HG02885 (cell line): ENCODE measurements at regions not wholly inside any gene's neighbourhood (a gene's known extent, or its start where the extent isn't known, plus 50 kb on each side); places are given as distances from the start of the nearest gene placed in this dataset.
A peak's percentile ranks its signal among the peaks of the same experiment; 100 is the strongest.

Experiments used
- ATAC-seq: cut with Tn5 transposase; IDR thresholded peaks from one replicate; pipeline ENCODE4 v1.9.1; 2021; ENCODE audit warnings: mild to moderate bottlenecking; ENCODE audit not compliant: unreplicated experiment, poor library complexity

- no peak for ATAC-seq
Measured at GRCh38 chrX:13911586-13911985, 94.7 kb upstream of the GPM6B start.

DNA sequence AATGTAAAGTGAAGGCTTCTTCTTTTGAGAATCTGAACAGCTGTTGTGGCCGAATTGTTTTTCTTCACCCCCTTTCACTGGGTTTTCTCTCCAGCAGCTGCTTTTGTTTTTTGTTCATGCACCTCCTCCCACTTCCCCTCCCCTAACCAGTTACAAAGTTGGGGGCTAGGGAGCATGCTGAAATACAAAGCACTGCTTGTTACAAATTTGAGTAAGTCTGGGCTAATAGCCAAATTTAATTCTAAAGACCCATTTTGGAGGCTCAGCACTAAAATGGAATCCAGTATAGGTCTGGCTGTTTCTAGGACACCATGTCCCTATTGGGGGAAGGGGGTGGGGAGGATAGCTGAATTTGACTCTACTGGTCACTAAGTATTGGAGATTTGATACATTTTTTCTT, 89.2 kb upstream of the GPM6B start:
- ATAC-seq: no peak

- ATAC-seq: no peak
Measured at GRCh38 chrX:13903405-13903804, 86.5 kb upstream of the GPM6B start.

DNA sequence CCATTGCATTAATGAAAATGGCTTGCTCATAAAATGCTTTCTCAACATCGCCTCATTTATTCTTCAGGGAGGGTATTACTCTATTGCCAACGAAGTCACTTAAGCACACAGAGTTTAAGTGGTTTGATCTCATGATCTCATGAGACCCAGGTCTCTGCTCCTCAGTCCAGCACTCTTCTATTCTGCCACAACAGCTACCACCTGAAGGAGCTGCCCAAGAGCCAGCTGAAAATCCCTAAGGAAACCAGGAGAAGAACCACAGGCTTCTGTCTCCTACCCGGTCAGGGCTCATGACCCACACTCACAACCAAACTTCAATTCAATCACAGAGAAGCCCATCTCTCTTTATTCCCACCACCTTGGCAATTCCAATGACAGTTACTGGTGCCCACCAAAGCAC, 85.5 kb upstream of the GPM6B start:
- ATAC-seq: no peak

GRCh38 chrX:13901354-13901753, 84.5 kb upstream of the GPM6B start:
- ATAC-seq: no peak

DNA sequence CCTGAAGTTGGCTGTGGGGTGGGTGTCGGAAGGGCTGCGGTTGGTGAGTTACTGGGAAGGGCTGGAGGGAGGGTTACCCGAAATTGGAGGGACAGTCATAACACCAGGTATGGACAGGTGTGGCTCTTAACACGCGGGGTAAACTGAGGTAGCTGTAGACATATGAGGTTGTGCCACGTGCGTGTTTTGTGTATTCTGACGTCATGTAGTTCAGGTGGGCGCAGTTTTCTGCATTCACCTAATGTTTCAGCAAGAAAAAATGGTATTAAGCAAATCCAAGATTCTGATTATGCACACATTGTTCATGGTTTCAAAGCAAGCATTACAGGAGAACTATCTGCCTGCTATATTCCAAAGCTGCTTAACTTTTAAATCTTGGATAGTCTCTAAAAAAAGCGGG, 83.5 kb upstream of the GPM6B start:
- no peak for ATAC-seq

DNA sequence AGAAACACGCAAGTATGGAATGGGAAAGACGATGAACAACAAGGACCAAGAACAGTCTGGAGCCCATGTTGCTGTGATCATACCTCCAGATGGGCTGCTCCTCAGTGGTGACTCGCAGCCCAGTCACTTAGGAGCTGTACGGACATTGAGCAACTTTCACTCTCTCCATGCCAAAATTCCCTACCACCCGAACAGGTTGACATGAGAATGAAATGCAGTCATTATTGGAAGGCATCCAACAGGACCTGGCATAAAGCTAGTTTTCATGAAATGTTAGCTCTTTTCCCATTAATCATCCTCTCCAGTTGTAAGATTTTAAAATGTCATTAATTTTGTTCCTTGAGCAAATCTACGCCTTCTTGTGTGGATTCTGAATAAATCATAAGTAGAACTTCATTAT, 82.7 kb upstream of the GPM6B start:
- no peak for ATAC-seq

GRCh38 chrX:13898603-13899002, 81.7 kb upstream of the GPM6B start:
- ATAC-seq: no peak

- ATAC-seq: peak; percentile 78
Measured at GRCh38 chrX:13898083-13898482, 81.2 kb upstream of the GPM6B start.

DNA sequence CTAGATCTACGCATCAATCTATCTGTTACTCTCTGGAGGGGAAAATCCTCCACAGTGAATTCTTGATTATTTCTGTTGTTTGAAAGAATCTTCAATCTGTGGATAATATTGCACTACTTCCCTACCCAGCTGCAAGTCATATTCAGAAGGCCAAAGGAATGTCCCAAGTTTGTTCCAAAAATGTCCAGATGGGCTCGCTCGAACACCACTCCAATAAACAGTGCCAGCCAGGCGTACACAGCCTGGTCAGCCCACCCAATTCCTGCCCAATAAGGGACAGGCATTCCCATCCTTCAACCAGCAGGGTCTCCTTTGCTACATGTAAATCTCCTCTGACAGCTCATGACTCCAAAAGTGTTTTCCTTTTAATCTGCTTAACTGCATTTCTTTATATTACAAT, 80.7 kb upstream of the GPM6B start:
- ATAC-seq: no peak

GRCh38 chrX:13894888-13895565, 78.1 kb upstream of the GPM6B start:
- no peak for ATAC-seq

- ATAC-seq: no peak
Measured at GRCh38 chrX:13893826-13894225, 76.9 kb upstream of the GPM6B start.

GRCh38 chrX:13892856-13893255, 76.0 kb upstream of the GPM6B start:
- ATAC-seq: no peak

DNA sequence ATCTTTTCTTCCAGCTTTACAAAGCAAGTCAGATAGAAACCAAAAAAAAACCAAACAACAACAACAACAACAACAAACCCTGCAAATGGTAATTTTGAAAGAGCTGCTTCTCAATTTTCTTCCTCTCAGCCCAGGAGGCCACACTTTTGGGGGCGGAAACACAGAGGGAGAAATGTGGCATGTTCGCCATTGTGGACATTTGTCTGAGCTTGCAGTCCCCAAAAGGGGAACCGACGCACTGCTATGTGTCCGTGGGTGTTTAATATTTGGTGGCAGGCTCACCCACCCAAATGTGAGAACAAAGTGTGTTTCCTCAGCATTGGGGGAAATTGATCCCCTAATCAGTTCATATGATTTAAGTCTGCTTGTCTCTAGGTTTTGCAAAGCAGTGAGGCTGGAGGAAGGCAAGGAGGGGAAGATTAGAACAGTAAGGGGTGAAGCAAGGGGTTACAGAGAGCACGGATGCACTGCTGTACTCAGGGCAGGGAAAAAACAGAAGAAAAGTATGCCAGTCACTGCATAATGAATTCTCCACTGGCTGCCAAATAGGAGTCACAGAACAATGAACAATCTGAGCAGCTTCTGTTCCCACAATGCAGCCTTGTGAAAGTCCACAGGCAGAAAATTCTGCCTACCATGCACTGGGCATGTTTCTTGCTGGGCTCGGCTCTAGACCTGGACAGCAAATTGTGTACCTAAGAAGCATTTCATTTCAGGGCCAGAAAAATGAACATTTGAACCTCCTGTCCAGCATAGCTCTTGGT, 74.7 kb upstream of the GPM6B start:
- ATAC-seq: no peak

DNA sequence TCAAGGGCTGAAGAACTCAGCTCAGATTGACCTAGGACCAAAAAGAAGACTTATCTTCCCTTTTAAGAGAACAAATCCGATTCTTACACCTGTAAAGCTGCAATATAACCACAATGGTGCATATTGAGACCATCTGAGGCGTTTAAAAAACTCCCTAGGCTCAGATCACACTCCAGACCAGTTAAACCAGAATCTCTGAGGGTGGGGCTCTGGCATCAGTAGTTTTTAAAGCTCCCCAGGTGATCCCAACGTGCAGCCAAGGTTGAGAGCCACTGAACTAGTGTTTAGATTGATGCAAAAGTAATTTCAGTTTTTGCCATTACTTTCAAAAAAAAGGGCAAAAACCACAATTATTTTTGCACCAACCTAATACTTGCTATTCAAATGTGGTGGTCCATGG, 73.9 kb upstream of the GPM6B start:
- ATAC-seq: no peak

DNA sequence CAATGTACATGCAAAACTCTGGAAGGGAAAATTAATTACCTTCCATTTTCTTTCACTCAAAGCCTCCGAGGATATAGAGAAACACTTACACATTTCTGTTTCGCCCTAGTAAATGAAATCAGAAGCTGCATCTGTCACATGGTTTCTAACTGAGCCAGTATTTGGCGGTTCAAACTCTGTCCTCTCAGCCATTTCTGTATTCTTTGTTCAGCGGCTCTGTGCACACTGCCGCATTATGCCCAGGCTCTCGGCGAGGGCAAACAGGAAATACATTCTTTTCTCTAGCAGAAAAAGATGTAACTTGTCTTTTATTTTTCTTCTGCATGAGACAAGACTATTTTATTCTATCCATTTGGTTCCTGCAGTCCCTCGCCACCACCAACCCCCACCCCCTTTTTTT, 71.4 kb upstream of the GPM6B start:
- ATAC-seq: no peak

- no peak for ATAC-seq
Measured at GRCh38 chrX:13885591-13885990, 68.7 kb upstream of the GPM6B start.

- ATAC-seq: no peak
Measured at GRCh38 chrX:13876652-13877051, 59.8 kb upstream of the GPM6B start.

DNA sequence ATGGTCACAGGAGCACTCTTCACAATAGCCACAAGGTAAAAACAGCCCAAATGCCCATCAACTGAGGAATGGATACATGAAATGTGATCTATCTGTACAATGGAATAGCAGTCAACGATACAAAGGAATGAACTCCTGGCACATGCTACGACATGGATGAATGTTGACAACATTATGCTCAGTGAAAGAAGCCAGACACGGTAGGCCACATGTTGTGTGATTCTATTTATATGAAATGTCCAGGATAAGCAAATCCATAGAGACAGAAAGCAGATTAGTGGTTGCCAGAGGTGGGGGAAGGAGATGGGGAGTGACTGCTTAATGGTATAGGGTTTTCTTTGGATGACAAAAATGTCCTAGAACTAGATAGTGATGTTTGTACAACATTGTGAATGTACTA, 58.7 kb upstream of the GPM6B start:
- no peak for ATAC-seq

DNA sequence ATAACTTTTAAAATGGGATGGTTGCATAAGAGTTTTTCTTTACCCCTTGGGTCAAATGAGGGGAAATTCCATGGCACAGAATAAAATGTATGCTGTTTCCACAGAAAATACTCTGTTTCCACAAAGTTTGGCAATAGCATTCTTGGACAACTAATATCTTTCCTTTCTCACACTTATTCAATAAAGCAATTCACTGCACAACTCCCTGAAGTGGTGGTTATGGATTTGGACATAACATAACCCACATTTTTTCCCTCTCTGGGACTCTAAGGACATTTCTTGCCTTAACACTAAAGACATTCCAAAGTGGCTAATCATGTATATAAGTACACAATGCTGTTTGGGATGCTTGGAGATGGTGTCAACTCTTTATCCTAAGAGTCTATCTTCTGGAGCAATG, 51.7 kb upstream of the GPM6B start:
- ATAC-seq: no peak
